GM12878 (cell line): ENCODE measurements at regions not wholly inside any gene's neighbourhood (a gene's known extent, or its start where the extent isn't known, plus 50 kb on each side); places are given as distances from the start of the nearest gene placed in this dataset.

Source experiments
- ATAC-seq: fragments of 200-7000 bp; cut with Tn5 transposase; 3 replicates; pipeline ENCODE4 v1.9.1; 2020; ENCODE audit warnings: mild to moderate bottlenecking, moderate library complexity
- BruUV-seq: library from RNA; stranded (reverse); fragments of 400-500 nt; replicated peaks from 2 replicates; lab custom pipeline; 2021; lab: Mats Ljungman, UMichigan
- CTCF ChIA-PET: fragments of 300-600 bp; sonication (Branson Sonifier 250); formaldehyde crosslinking; extraction: SDS; loops from one replicate; lab custom pipeline; 2021; ENCODE audit warnings: inconsistent platforms; lab: Yijun Ruan, JAX
- POLR2A ChIA-PET: fragments of 350-600 bp; formaldehyde crosslinking; extraction: SDS; loops from one replicate; lab custom pipeline; 2021; ENCODE audit warnings: inconsistent platforms; lab: Charles Lee
- RAD21 ChIA-PET: fragments of 300-600 bp; sonication (Branson Sonifier 250); formaldehyde crosslinking; loops from one replicate; lab custom pipeline; 2023; ENCODE audit warnings: antibody characterized with exemption; ENCODE audit not compliant: unreplicated experiment; lab: Charles Lee
- SMC1A ChIA-PET: fragments of 300-600 bp; sonication (Branson Sonifier 250); formaldehyde crosslinking; loops from one replicate; lab custom pipeline; 2023; ENCODE audit not compliant: unreplicated experiment, uncharacterized antibody; lab: Charles Lee
- DNase-seq: peaks from one replicate; pipeline ENCODE4 v3.0.0-alpha.2; 2011; ENCODE audit warnings: low read depth, low spot score
- FAIRE-seq: peaks from 3 replicates; lab custom pipeline; 2011; peaks lifted over from hg19 to GRCh38; lab: Jason Lieb, UNC
- H2AFZ ChIP-seq: 2 replicates; pipeline ENCODE4 v1.6.0; 2011; ENCODE audit warnings: low read depth, low read length, control low read depth; ENCODE audit not compliant: control insufficient read depth
- H3K27ac ChIP-seq: 2 replicates; pipeline ENCODE4 v1.5.1; 2011; ENCODE audit warnings: control low read depth; ENCODE audit not compliant: control insufficient read depth, insufficient read depth
- H3K27me3 ChIP-seq, 2 experiments: replicated peaks in 1 of 2; 2 replicates each; pipeline versions ENCODE4 v1.6.0 to v1.6.1; 2011; ENCODE audit warnings: low read length in 1 of 2; ENCODE audit not compliant: control insufficient read depth in 2 of 2, insufficient read depth in 2 of 2
- H3K36me3 ChIP-seq, 2 experiments: 2 replicates each; pipeline ENCODE4 v1.5.1; 2011; ENCODE audit warnings: low read length in 1 of 2; ENCODE audit not compliant: control insufficient read depth in 2 of 2, insufficient read depth in 2 of 2
- H3K4me1 ChIP-seq: 2 replicates; pipeline ENCODE4 v1.6.1; 2011; ENCODE audit warnings: mild to moderate bottlenecking, low read length, moderate library complexity, mixed read lengths; ENCODE audit not compliant: control insufficient read depth, insufficient read depth
- H3K4me2 ChIP-seq: 2 replicates; pipeline ENCODE4 v1.6.0; 2011; ENCODE audit warnings: control low read depth; ENCODE audit not compliant: control insufficient read depth, insufficient read depth
- H3K4me3 ChIP-seq: fragments of 200-600 bp; sonication (generic); 2 replicates; pipeline ENCODE4 v1.5.1; 2016
- H3K79me2 ChIP-seq: 2 replicates; pipeline ENCODE4 v1.6.0; 2011; ENCODE audit warnings: low read length; ENCODE audit not compliant: control insufficient read depth, insufficient read depth
- H3K9ac ChIP-seq: 2 replicates; pipeline ENCODE4 v1.8.0; 2011; ENCODE audit warnings: low read length, control low read depth, mixed read lengths; ENCODE audit not compliant: control insufficient read depth, insufficient read depth
- H3K9me3 ChIP-seq: replicated peaks from 3 replicates; pipeline ENCODE4 v1.5.1; 2011; ENCODE audit warnings: mild to moderate bottlenecking, low read length; ENCODE audit not compliant: control insufficient read depth, insufficient read depth
- H4K20me1 ChIP-seq: 2 replicates; pipeline ENCODE4 v1.6.0; 2011; ENCODE audit not compliant: control insufficient read depth, insufficient read depth
- CHD4 ChIP-seq: fragments of 200-600 bp; sonication (generic); IDR thresholded peaks from 2 replicates; pipeline ENCODE4 v1.6.1; 2016; ENCODE audit warnings: mild to moderate bottlenecking
- EGR1 ChIP-seq, 2 experiments: IDR thresholded peaks; 1 replicate in 1 of 2; 2 replicates in 1 of 2; pipeline ENCODE4 v1.6.1; 2011 to 2012; ENCODE audit warnings: low read depth in 2 of 2, low read length in 2 of 2, borderline replicate concordance in 1 of 2, mild to moderate bottlenecking in 1 of 2, moderate library complexity in 1 of 2
- EZH2 ChIP-seq: IDR thresholded peaks from 2 replicates; pipeline ENCODE4 v1.6.1; 2012; ENCODE audit warnings: low read depth, mild to moderate bottlenecking, control low read depth, inconsistent platforms, low read length, borderline replicate concordance; ENCODE audit not compliant: control insufficient read depth
- RB1 ChIP-seq: fragments of 450-650 bp; formaldehyde crosslinking; IDR thresholded peaks from 2 replicates; pipeline ENCODE4 v1.6.1; 2017; ENCODE audit warnings: mild to moderate bottlenecking, borderline replicate concordance
- RBBP5 ChIP-seq: fragments of 200-600 bp; sonication (generic); conservative IDR thresholded peaks from 2 replicates; pipeline ENCODE4 v1.6.1; 2016
- RELA ChIP-seq: fragments of 450-650 bp; IDR thresholded peaks from 2 replicates; pipeline ENCODE4 v1.8.0; 2014; ENCODE audit warnings: borderline replicate concordance; ENCODE audit not compliant: partially characterized antibody
- STAT1 ChIP-seq: fragments of 450-650 bp; conservative IDR thresholded peaks from 2 replicates; pipeline ENCODE4 v1.6.1; 2014; ENCODE audit warnings: antibody characterized with exemption, mild to moderate bottlenecking
- SUPT20H ChIP-seq: IDR thresholded peaks from 2 replicates; pipeline ENCODE4 v1.6.1; 2011; ENCODE audit warnings: low read depth, mild to moderate bottlenecking, low read length, moderate library complexity, borderline replicate concordance; ENCODE audit not compliant: control insufficient read depth
- YY1 ChIP-seq: IDR thresholded peaks from 2 replicates; pipeline ENCODE4 v1.6.1; 2011; ENCODE audit warnings: low read depth, mild to moderate bottlenecking, low read length
- ZNF384 ChIP-seq: IDR thresholded peaks from 2 replicates; pipeline ENCODE4 v1.6.1; 2012; ENCODE audit warnings: low read depth, mild to moderate bottlenecking, low read length, improper control_type of control experiment, borderline replicate concordance
- WGBS: methylation state at CpG from one replicate; pipeline ENCODE4 v1.1.6; 2016; ENCODE audit warnings: low lambda C conversion rate; ENCODE audit not compliant: insufficient replicate concordance, insufficient coverage; ENCODE audit errors: missing lambda C conversion rate; 5-methylcytosine and 5-hydroxymethylcytosine counted together
- in situ Hi-C: fragments of 300-500 bp; cut with MboI; formaldehyde crosslinking; loops from 9 replicates; pipeline ENCODE4 v1.14.3; 2018; ENCODE audit warnings: mixed read lengths
- intact Hi-C: fragments of 100-400 bp; cut with micrococcal nuclease; formaldehyde crosslinking; loops from one replicate; pipeline ENCODE4 v1.14.2; 2022; ENCODE audit not compliant: unreplicated experiment
- TF ChIP-seq, protein P1 (sequence below): fragments of 450-650 bp; IDR thresholded peaks from 2 replicates; pipeline ENCODE4 v1.6.1; 2017; ENCODE audit warnings: mild to moderate bottlenecking
- TF ChIP-seq, protein P2 (sequence below): fragments of 450-650 bp; IDR thresholded peaks from 2 replicates; pipeline ENCODE4 v1.6.1; 2017; ENCODE audit warnings: mild to moderate bottlenecking, moderate library complexity

DNA sequence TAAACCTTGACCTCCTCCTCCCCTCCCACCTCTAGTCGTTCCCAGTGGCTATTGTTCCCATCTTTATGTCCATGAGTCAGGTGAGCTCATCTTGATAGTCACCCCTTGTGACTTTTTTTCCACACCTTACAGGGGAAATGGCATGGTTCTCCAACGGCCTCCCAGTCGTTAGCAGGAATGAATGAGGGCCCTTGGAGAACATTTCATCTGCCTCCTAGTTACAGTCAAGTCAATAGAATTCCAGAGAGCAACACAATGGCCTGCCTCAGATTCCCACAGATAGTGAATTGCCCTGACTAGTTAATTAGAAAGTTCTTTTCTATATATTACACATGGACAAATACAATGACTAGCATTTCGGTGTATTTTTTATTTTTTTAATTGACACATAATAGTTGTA is 262.6 kb downstream of the ATPSCKMT start (continued):
- TF ChIP-seq EGR1 (IDR thresholded peaks at IDR 0.05; ENCODE audit: borderline replicate concordance in 1 of 2, low read depth in 2 of 2, low read length in 2 of 2) (no peak), ZNF384 (no peak)

DNA sequence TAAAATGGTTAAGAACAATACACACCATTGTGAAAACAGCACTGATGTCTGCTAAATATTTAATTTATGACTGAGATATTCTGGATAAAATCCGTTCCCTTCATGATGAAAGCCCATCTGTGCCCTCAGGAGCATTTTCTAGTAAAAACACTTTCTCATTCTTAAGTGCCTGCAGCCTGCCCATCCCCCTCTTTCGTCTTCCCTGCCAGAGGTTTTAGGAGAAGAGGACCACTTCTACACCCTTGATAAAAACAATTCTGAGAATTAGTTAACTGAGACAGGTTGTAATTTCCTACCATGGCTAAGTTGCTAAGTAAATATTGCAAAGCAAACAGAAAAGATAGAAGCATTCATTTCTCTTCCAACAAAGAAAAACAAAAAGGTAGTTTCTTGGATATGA is 272.6 kb downstream of the ATPSCKMT start:
- POLR2A ChIA-PET: no interaction called here
- BruUV-seq: no TSS peak
- no peaks in the 10 kb centered on the region for H3K27me3 ChIP-seq
- H2AFZ ChIP-seq: no peak overlapping the region
- TF ChIP-seq RBBP5 (no peak), CHD4 (no peak), RB1 (no peak), SUPT20H (no peak), EZH2 (no peak), STAT1 (no peak), RELA (no peak), YY1 (no peak)
- TF ChIP-seq, protein P1, sequence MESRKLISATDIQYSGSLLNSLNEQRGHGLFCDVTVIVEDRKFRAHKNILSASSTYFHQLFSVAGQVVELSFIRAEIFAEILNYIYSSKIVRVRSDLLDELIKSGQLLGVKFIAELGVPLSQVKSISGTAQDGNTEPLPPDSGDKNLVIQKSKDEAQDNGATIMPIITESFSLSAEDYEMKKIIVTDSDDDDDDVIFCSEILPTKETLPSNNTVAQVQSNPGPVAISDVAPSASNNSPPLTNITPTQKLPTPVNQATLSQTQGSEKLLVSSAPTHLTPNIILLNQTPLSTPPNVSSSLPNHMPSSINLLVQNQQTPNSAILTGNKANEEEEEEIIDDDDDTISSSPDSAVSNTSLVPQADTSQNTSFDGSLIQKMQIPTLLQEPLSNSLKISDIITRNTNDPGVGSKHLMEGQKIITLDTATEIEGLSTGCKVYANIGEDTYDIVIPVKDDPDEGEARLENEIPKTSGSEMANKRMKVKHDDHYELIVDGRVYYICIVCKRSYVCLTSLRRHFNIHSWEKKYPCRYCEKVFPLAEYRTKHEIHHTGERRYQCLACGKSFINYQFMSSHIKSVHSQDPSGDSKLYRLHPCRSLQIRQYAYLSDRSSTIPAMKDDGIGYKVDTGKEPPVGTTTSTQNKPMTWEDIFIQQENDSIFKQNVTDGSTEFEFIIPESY: no peak
- TF ChIP-seq, protein P2, sequence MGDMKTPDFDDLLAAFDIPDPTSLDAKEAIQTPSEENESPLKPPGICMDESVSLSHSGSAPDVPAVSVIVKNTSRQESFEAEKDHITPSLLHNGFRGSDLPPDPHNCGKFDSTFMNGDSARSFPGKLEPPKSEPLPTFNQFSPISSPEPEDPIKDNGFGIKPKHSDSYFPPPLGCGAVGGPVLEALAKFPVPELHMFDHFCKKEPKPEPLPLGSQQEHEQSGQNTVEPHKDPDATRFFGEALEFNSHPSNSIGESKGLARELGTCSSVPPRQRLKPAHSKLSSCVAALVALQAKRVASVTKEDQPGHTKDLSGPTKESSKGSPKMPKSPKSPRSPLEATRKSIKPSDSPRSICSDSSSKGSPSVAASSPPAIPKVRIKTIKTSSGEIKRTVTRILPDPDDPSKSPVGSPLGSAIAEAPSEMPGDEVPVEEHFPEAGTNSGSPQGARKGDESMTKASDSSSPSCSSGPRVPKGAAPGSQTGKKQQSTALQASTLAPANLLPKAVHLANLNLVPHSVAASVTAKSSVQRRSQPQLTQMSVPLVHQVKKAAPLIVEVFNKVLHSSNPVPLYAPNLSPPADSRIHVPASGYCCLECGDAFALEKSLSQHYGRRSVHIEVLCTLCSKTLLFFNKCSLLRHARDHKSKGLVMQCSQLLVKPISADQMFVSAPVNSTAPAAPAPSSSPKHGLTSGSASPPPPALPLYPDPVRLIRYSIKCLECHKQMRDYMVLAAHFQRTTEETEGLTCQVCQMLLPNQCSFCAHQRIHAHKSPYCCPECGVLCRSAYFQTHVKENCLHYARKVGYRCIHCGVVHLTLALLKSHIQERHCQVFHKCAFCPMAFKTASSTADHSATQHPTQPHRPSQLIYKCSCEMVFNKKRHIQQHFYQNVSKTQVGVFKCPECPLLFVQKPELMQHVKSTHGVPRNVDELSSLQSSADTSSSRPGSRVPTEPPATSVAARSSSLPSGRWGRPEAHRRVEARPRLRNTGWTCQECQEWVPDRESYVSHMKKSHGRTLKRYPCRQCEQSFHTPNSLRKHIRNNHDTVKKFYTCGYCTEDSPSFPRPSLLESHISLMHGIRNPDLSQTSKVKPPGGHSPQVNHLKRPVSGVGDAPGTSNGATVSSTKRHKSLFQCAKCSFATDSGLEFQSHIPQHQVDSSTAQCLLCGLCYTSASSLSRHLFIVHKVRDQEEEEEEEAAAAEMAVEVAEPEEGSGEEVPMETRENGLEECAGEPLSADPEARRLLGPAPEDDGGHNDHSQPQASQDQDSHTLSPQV: no peak
- RAD21 ChIA-PET: no interaction called here
- H3K27ac ChIP-seq: no peak overlapping the region
- ATAC-seq: no peak
- no peak overlapping the region for H3K4me2 ChIP-seq
- FAIRE-seq: no peak
- no peaks in the 10 kb centered on the region for H3K79me2 ChIP-seq
- DNase-seq: no peak
- no peak overlapping the region for H3K9ac ChIP-seq
- H4K20me1 ChIP-seq: no peaks in the 10 kb centered on the region
- intact Hi-C loops (no loop called here), in situ Hi-C loops (no loop called here)
- no peaks in the 10 kb centered on the region for H3K36me3 ChIP-seq
- H3K9me3 ChIP-seq: no peaks in the 10 kb centered on the region
- no peaks in the 10 kb centered on the region for H3K4me1 ChIP-seq
- CTCF ChIA-PET: no interaction called here
- SMC1A ChIA-PET: no interaction called here
- H3K4me3 ChIP-seq: no peak overlapping the region
- 0% methylated on average over 2 of the region's 2 CpGs for WGBS
